ENCODE measurements at regions not wholly inside any gene's neighbourhood (a gene's known extent, or its start where the extent isn't known, plus 50 kb on each side); places are given as distances from the start of the nearest gene placed in this dataset.

- DNase-seq (ENCODE audit: extremely low read depth in 1 of 4, low spot score in 3 of 4), result no peak
- no peaks in the 10 kb centered on the region for H3K9me1 ChIP-seq (ENCODE audit: control insufficient read depth, insufficient read depth, low read length)
- no peak overlapping the region for H3K4me2 ChIP-seq (ENCODE audit: insufficient read depth, low read length)
- peaks cover 9 to 11% of the 10 kb centered on the region in 2 experiments; a peak in 4 of 5 replicates for H3K27me3 ChIP-seq (ENCODE audit: control insufficient read depth in 2 of 2, insufficient read depth in 2 of 2, low read length in 2 of 2)
- no peaks in the 10 kb centered on the region for H3K79me2 ChIP-seq (ENCODE audit: control insufficient read depth, insufficient read depth, low read length)
- no peaks in the 10 kb centered on the region for H4K20me1 ChIP-seq (replicated peaks; ENCODE audit: control insufficient read depth, insufficient read depth, low read length)
- H3K27ac ChIP-seq (ENCODE audit: extremely low read depth, low read depth, low read length), result no peak overlapping the region
- POLR2A ChIA-PET, result no interaction called here
- no peaks in the 10 kb centered on the region for H3K9me3 ChIP-seq (replicated peaks; ENCODE audit: control insufficient read depth, insufficient read depth, low read depth, low read length)
- no peaks in the 10 kb centered on the region for H3K36me3 ChIP-seq (ENCODE audit: control insufficient read depth, insufficient read depth, low read length)
- 7% methylated on average over 4 of the region's 4 CpGs for WGBS (ENCODE audit: insufficient coverage, low coverage, missing lambda C conversion rate)
- CTCF ChIA-PET (ENCODE audit: low intra/inter-chr PET ratio), result no interaction called here
- no peak for TF ChIP-seq CHD1 (IDR thresholded peaks at IDR 0.05; ENCODE audit: low read length)
- no peak for TF ChIP-seq CEBPG (CRISPR knock-in tag; IDR thresholded peaks at IDR 0.05)
- peak; percentile 68 to 89 for TF ChIP-seq CEBPG (tag; conservative IDR thresholded peaks at IDR 0.05 in 1 of 2, IDR thresholded peaks at IDR 0.05 in 1 of 2)
- no peak for TF ChIP-seq ZNF445 (CRISPR knock-in tag; IDR thresholded peaks at IDR 0.05; ENCODE audit: low read depth)
- TF ChIP-seq, protein P1, sequence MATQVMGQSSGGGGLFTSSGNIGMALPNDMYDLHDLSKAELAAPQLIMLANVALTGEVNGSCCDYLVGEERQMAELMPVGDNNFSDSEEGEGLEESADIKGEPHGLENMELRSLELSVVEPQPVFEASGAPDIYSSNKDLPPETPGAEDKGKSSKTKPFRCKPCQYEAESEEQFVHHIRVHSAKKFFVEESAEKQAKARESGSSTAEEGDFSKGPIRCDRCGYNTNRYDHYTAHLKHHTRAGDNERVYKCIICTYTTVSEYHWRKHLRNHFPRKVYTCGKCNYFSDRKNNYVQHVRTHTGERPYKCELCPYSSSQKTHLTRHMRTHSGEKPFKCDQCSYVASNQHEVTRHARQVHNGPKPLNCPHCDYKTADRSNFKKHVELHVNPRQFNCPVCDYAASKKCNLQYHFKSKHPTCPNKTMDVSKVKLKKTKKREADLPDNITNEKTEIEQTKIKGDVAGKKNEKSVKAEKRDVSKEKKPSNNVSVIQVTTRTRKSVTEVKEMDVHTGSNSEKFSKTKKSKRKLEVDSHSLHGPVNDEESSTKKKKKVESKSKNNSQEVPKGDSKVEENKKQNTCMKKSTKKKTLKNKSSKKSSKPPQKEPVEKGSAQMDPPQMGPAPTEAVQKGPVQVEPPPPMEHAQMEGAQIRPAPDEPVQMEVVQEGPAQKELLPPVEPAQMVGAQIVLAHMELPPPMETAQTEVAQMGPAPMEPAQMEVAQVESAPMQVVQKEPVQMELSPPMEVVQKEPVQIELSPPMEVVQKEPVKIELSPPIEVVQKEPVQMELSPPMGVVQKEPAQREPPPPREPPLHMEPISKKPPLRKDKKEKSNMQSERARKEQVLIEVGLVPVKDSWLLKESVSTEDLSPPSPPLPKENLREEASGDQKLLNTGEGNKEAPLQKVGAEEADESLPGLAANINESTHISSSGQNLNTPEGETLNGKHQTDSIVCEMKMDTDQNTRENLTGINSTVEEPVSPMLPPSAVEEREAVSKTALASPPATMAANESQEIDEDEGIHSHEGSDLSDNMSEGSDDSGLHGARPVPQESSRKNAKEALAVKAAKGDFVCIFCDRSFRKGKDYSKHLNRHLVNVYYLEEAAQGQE (IDR thresholded peaks at IDR 0.05; ENCODE audit: borderline replicate concordance), result no peak
- TF ChIP-seq, protein P1 (CRISPR knock-in tag; IDR thresholded peaks at IDR 0.05; ENCODE audit: low read depth), result no peak
- no peak for TF ChIP-seq SIRT6 (IDR thresholded peaks at IDR 0.05; ENCODE audit: low read depth, low read length)
- no peak for TF ChIP-seq TEAD2 (tag; IDR thresholded peaks at IDR 0.05)
- TF ChIP-seq ZBTB5 (IDR thresholded peaks at IDR 0.05), result no peak
- TF ChIP-seq CEBPB (tag; IDR thresholded peaks at IDR 0.05), result peak; percentile 80
- no peak for TF ChIP-seq SIN3A (IDR thresholded peaks at IDR 0.05; ENCODE audit: borderline replicate concordance in 2 of 2, control insufficient read depth in 1 of 2, low read depth in 2 of 2, low read length in 2 of 2)
- no peak for TF ChIP-seq ZNF282 (CRISPR knock-in tag; IDR thresholded peaks at IDR 0.05)
- ATAC-seq, result no peak
- H3K4me3 ChIP-seq, result no peak overlapping the region
- H3K4me1 ChIP-seq (replicated peaks in 1 of 2; ENCODE audit: control insufficient read depth in 2 of 2, insufficient read depth in 2 of 2, low read length in 2 of 2), result no peaks in the 10 kb centered on the region
- in situ Hi-C loops (cut with MboI) (no loop called here), intact Hi-C loops (cut with micrococcal nuclease) (loop anchor here (10.0 kb wide), 1 partner anchor 285 kb away; no protein-coding TSS in a partner anchor)
- H3K9ac ChIP-seq (ENCODE audit: insufficient read depth in 1 of 2, low read depth in 2 of 2, low read length in 2 of 2), result no peak overlapping the region
- no peak for FAIRE-seq
- H2AFZ ChIP-seq (ENCODE audit: low read depth, low read length), result no peak overlapping the region
- no TSS peak for BruUV-seq (replicated peaks)
These were observed 344.2 kb upstream of the SLC30A5 start for GRCh38 chr5:68749631-68750030.

Measured in K562 (cell line).